GM13976 (cell line): ENCODE measurements at regions not wholly inside any gene's neighbourhood (a gene's known extent, or its start where the extent isn't known, plus 50 kb on each side); places are given as distances from the start of the nearest gene placed in this dataset.
"Not testable (repeated sequence)": the region's sequence is repeated elsewhere in the genome, so short reads cannot be mapped to it uniquely, and the experiment has no call there.

Source experiments
- DNase-seq: peaks from one replicate; pipeline ENCODE4 v3.0.0; 2012; ENCODE audit warnings: low spot score
- CTCF ChIP-seq: IDR thresholded peaks from 2 replicates; pipeline ENCODE4 v1.5.1; 2012; ENCODE audit warnings: borderline replicate concordance, mild to moderate bottlenecking; ENCODE audit not compliant: insufficient read depth; ENCODE audit errors: extremely low read depth, missing control alignments, control extremely low read depth
- in situ Hi-C: fragments of 300-500 bp; cut with MboI; formaldehyde crosslinking; loops from one replicate; pipeline ENCODE4 v1.12.0; 2022; ENCODE audit warnings: low sequenced_read_pairs, mixed read lengths, inconsistent platforms; ENCODE audit not compliant: unreplicated experiment

DNA sequence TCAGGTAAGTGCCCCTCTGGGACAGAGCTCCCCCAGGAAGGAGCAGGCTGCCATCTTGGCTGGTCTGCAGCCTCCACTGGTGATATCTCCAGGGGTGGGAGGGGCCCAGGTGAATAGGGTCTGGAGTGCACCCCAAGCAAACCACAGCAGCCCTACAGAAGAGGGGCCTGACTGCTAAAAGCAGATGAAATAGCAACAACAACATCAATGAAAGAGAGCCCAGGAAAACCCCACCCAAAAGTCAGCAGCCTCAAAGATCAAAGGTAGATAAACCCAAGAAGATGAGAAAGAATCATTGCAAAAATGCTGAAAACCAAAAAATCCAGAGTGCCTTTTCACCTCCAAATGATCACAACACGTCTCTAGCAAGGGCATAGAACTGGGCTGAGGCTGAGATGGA lies 92.5 kb upstream of the PAGE3 start:
- in situ Hi-C loops = no loop called here
- no peak for DNase-seq

DNA sequence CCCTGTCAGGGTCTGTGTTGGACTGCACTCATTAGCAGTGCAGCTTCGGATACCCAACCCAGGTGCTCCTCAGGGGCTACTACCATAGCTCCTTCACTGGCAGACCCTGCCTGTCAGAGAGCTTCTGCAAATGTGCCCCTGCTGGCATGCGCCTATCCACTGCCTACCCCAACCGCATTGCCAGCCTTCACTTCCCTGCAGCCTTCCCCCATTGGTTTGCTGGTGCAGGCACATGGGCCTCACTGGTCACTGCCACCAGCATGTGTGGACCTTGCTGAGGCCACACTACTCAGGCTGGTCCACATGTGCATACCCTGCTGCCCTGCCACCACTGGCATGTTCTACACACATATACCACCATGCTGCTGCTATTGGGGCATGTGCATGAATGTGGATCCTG lies 72.5 kb upstream of the MAGEH1 start:
- no peak for TF ChIP-seq CTCF
- no peak for DNase-seq
- in situ Hi-C loops = no loop called here

More for the DNA sequence above, 92.5 kb upstream of the PAGE3 start:
- TF ChIP-seq CTCF = no peak

GRCh38 chrX:55389376-55389775 lies 62.6 kb upstream of the MAGEH1 start:
- in situ Hi-C loops = no loop called here
- no peak for DNase-seq
- no peak for TF ChIP-seq CTCF

DNA sequence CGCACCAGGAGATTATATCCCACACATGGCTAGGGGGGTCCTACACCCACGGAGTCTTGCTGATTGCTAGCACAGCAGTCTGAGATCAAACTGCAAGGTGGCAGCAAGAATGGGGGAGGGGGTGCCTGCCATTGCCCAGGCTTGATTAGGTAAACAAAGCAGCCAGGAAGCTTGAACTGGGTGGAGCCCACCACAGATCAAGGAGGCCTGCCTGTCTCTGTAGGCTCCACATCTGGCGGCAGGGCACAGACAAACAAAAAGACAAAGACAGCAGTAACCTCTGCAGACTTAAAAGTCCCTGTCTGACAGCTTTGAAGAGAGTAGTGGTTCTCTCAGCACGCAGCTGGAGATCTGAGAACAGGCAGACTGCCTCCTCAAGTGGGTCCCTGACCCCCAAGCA lies 55.1 kb upstream of the MAGEH1 start:
- DNase-seq, in situ Hi-C loops: not testable (repeated sequence)
